H7 (cell line): ENCODE measurements at regions not wholly inside any gene's neighbourhood (a gene's known extent, or its start where the extent isn't known, plus 50 kb on each side); places are given as distances from the start of the nearest gene placed in this dataset.

ENCODE experiments used
- DNase-seq: peaks from one replicate; pipeline ENCODE4 v3.0.0; 2012
- H3K27me3 ChIP-seq: 2 replicates; pipeline ENCODE4 v1.6.0; 2011; ENCODE audit warnings: mild to moderate bottlenecking, low read length; ENCODE audit not compliant: control insufficient read depth, insufficient read depth
- H3K36me3 ChIP-seq: replicated peaks from 2 replicates; pipeline ENCODE4 v1.5.1; 2011; ENCODE audit warnings: low read length; ENCODE audit not compliant: control insufficient read depth, insufficient read depth
- H3K4me3 ChIP-seq: 2 replicates; pipeline ENCODE4 v1.5.1; 2011; ENCODE audit warnings: low read depth, mild to moderate bottlenecking, control low read depth, low read length, moderate library complexity; ENCODE audit not compliant: insufficient read depth

DNA sequence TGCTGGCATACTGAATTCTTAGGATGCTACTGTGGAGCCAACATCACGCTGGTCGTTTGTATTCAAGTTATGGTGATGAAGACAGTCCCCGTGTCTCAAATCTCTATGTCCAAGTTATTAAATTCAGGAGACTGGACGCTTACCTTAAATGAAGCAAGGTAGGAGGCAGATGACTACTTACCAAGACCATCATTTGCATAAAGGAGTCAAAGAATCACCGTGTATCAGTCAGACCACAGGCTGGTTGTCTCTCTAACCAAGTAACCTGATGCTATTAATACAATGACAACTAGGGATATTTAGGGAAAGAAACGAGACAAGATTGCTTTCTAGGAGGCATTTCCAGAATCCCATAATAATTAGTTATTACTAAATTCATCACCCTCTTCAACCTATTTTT is 78.1 kb upstream of the FRMD6 start:
- Histone ChIP-seq H3K36me3 (no peaks in the 10 kb centered on the region), H3K4me3 (no peak overlapping the region)
- DNase-seq = no peak

GRCh38 chr14:51574009-51574408 is 77.7 kb upstream of the FRMD6 start:
- no peak for DNase-seq
- Histone ChIP-seq H3K36me3 (no peaks in the 10 kb centered on the region), H3K4me3 (no peak overlapping the region), H3K27me3 (no peaks in the 10 kb centered on the region)

More for the DNA sequence above, 78.1 kb upstream of the FRMD6 start:
- no peaks in the 10 kb centered on the region for H3K27me3 ChIP-seq

DNA sequence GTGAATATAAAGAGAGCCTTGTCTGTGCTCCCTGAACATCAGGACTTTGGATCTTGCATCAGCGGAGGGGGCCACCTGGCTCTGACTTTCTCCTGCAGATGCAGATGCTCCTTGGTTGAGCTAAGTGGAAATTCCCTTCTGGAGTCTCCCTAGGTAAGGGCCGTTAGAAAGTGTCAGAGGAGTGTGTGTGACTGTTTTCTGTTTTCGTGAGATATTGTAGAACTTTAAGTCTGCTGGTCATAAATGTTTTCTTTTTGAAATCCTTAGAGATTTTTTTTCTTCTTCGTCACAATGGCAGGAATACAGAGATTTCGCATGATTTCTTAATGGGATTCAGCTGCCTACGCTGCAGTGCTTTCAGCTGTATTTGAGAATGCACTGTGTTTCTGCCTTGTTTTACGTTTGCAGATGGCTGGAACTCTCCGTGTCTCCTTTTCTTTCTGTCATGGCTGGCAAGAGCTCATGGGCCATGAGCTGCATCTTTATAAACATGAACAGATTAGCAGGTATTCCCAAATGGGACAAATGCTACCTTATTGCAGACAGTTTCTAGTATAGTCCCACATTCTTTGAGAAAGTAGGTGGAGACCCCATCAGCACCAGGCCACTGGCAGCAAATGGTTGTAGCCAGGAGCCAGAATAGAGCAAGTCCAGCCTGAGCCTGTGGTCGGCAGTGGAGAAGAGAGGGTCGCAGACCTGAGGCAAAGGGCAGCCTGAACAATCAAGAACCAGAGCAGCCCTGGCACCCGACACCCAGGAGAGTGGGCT is 76.2 kb upstream of the FRMD6 start:
- peak; percentile 26 for DNase-seq
- Histone ChIP-seq H3K36me3 (no peaks in the 10 kb centered on the region), H3K4me3 (no peak overlapping the region), H3K27me3 (no peaks in the 10 kb centered on the region; the same call in 1 of the 2 replicates)

- Histone ChIP-seq H3K36me3 (no peaks in the 10 kb centered on the region), H3K4me3 (no peak overlapping the region), H3K27me3 (no peaks in the 10 kb centered on the region; the same call in 1 of the 2 replicates)
- DNase-seq = no peak
Measured at GRCh38 chr14:51576117-51576430, 75.6 kb upstream of the FRMD6 start.

GRCh38 chr14:51576879-51577278 is 74.8 kb upstream of the FRMD6 start:
- Histone ChIP-seq H3K36me3 (no peaks in the 10 kb centered on the region), H3K27me3 (no peaks in the 10 kb centered on the region; the same call in 1 of the 2 replicates), H3K4me3 (no peak overlapping the region)
- no peak for DNase-seq

DNA sequence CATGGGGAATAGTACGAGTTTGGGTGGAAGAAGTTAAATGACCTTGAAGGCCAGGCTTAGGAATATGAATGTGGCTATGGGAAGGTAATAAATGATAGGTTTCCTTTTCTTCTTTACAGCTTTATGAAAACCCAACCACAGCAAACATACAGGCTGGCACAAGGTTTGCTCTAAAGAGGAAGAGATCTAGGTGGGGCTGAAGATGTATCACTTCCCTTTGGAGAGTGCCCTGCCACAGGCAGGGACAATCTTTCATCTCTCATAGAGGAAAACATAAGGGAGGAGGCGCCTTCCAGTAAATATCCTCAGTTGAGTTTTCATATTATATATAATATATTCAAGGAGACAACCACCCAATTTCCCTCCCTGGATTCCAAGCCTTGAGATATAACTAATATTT is 72.9 kb upstream of the FRMD6 start:
- Histone ChIP-seq H3K4me3 (no peak overlapping the region), H3K27me3 (no peaks in the 10 kb centered on the region; the same call in 1 of the 2 replicates), H3K36me3 (no peaks in the 10 kb centered on the region)
- no peak for DNase-seq

GRCh38 chr14:51581017-51581881 is 70.5 kb upstream of the FRMD6 start:
- H3K27me3 ChIP-seq = no peaks in the 10 kb centered on the region; the same call in 1 of the 2 replicates
- no peaks in the 10 kb centered on the region for H3K36me3 ChIP-seq
- no peak overlapping the region for H3K4me3 ChIP-seq
- no peak for DNase-seq

DNA sequence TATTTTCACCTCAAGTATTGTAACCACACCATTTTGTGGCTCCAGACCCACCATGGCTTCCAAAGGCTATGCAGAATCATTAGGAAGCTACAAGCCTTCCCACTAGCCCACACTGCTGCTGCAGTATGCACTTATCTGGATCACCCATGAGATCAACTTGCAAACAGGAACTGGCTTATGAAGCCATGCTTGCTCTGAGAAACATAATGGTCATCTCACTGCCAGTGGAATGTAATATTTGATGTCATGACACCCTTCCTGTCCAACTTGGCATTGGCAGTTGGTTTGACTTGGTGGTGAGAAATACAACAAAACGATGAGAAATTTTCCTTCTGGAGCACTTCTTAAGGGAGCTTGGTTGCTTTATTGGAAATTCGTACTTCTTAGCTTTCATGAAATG is 69.3 kb upstream of the FRMD6 start:
- Histone ChIP-seq H3K4me3 (no peak overlapping the region), H3K36me3 (no peaks in the 10 kb centered on the region), H3K27me3 (no peaks in the 10 kb centered on the region; the same call in 1 of the 2 replicates)
- no peak for DNase-seq

DNA sequence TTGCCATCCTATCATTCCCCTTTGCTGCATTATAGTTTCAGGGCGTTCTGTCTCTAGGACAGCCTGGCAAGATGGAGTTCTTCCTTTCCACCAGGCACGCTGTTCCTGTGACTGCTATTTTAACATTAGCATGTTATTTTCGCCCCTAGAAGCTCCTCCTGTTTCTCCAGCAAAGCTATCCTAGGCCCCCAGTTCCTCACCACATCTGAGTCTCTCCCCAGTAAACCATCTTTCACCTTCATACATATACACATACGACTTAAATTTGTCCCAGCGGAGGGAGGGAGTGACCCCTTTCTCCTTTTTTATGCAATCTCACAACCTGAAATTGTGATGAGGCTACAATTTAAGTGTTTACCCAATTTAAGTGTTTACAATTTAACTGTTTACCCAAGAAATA is 66.7 kb upstream of the FRMD6 start:
- H3K4me3 ChIP-seq = no peak overlapping the region
- H3K36me3 ChIP-seq = no peaks in the 10 kb centered on the region
- DNase-seq = no peak
- H3K27me3 ChIP-seq = no peaks in the 10 kb centered on the region

GRCh38 chr14:51592836-51593235 is 58.9 kb upstream of the FRMD6 start:
- Histone ChIP-seq H3K4me3 (no peak overlapping the region), H3K27me3 (no peaks in the 10 kb centered on the region), H3K36me3 (no peaks in the 10 kb centered on the region)
- DNase-seq = no peak

DNA sequence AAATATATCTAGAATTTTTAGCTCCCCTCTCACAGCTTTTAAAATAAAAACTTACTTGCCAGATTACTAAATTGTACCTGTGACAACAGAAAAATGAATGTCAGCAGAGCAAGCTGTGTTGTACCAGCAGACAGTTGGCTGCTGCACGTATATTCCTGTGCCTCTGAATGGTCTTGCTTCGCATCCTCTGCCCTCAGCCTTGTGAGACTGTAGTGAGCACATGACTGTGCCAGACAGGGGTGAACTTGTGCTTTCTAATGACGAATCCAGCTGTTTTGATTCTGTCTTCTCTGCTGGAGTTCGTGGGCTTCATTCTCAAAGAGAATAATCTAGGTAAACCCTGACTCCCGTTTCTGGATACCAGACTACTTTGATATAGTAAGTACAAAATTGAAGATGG is 58.3 kb upstream of the FRMD6 start:
- Histone ChIP-seq H3K27me3 (no peaks in the 10 kb centered on the region), H3K4me3 (no peak overlapping the region), H3K36me3 (no peaks in the 10 kb centered on the region)
- DNase-seq = no peak

GRCh38 chr14:51595881-51596455 is 55.7 kb upstream of the FRMD6 start:
- no peaks in the 10 kb centered on the region for H3K36me3 ChIP-seq
- no peaks in the 10 kb centered on the region for H3K27me3 ChIP-seq
- DNase-seq = no peak

DNA sequence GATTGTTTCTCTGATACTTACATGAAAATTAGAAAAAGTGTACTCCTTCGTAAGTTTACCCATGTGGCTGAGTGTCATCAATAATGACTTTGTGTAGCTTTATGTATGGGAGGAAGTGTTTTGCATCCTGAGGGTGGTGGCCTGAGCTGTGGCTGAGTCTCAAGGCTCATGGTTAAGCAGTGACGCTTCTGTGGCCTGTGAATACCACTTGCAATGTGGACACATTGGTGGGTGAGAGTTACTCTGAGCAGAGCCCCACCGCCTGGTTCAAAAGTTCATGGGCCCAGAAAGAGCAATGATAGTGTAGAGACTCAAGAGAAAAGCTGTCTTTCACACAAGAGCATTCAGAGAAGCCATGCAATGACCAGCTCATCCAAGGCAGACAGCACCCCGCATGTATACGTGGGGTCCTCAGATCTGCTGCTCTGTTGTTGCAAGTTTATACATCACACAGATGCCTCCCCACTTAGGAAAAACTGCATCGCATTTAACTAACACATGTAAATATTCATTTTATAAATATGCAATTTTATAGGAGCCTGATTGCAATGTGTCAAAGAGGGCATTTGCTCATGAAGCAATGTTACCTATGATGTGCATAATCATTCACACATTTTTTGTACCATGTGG is 55.1 kb upstream of the FRMD6 start:
- no peaks in the 10 kb centered on the region for H3K36me3 ChIP-seq
- H3K4me3 ChIP-seq = no peak overlapping the region
- H3K27me3 ChIP-seq = no peaks in the 10 kb centered on the region
- DNase-seq = no peak

More at GRCh38 chr14:51595881-51596455, 55.7 kb upstream of the FRMD6 start:
- no peak overlapping the region for H3K4me3 ChIP-seq

GRCh38 chr14:51597261-51598001 is 54.3 kb upstream of the FRMD6 start:
- DNase-seq = no peak
- H3K4me3 ChIP-seq = no peak overlapping the region

More at GRCh38 chr14:51597261-51598001, 54.3 kb upstream of the FRMD6 start:
- H3K36me3 ChIP-seq = no peaks in the 10 kb centered on the region
- no peaks in the 10 kb centered on the region for H3K27me3 ChIP-seq
